PFSK-1 (cell line): ENCODE measurements at regions not wholly inside any gene's neighbourhood (a gene's known extent, or its start where the extent isn't known, plus 50 kb on each side); places are given as distances from the start of the nearest gene placed in this dataset.

Source experiments
- FOXP2 ChIP-seq: optimal IDR thresholded peaks from 2 replicates; pipeline ENCODE3; 2011; ENCODE audit warnings: borderline replicate concordance, control low read depth, inconsistent platforms; ENCODE audit not compliant: insufficient read depth; ENCODE audit errors: extremely low read length, extremely low read depth
- POLR2AphosphoS5 ChIP-seq: IDR thresholded peaks from 2 replicates; pipeline ENCODE4 v1.6.1; 2012; ENCODE audit warnings: low read depth, mild to moderate bottlenecking, control low read depth, low read length, moderate library complexity
- REST ChIP-seq, 2 experiments: IDR thresholded peaks; 2 replicates each; pipeline versions ENCODE4 v1.6.1 to v1.8.0; 2011 to 2012; ENCODE audit warnings: low read depth in 2 of 2, low read length in 2 of 2, control low read depth in 1 of 2, inconsistent platforms in 1 of 2, mild to moderate bottlenecking in 1 of 2, moderate library complexity in 1 of 2; ENCODE audit not compliant: insufficient read depth in 1 of 2
- SIN3A ChIP-seq: IDR thresholded peaks from 2 replicates; pipeline ENCODE4 v1.6.1; 2012; ENCODE audit warnings: mild to moderate bottlenecking, low read length, moderate library complexity, borderline replicate concordance; ENCODE audit not compliant: insufficient read depth
- TAF1 ChIP-seq: IDR thresholded peaks from 2 replicates; pipeline ENCODE4 v1.6.1; 2012; ENCODE audit warnings: low read length, control low read depth, borderline replicate concordance; ENCODE audit not compliant: insufficient read depth

- TF ChIP-seq REST (IDR thresholded peaks at IDR 0.05; ENCODE audit: insufficient read depth in 1 of 2, low read depth in 2 of 2, low read length in 2 of 2) (no peak), POLR2AphosphoS5 (no peak), TAF1 (no peak), SIN3A (no peak), FOXP2 (no peak)
Measured at GRCh38 chr2:221064058-221064854, 507.8 kb downstream of the EPHA4 start.

GRCh38 chr2:221064880-221065279 is 507.2 kb downstream of the EPHA4 start:
- TF ChIP-seq POLR2AphosphoS5 = no peak
- no peak for TF ChIP-seq TAF1
- no peak for TF ChIP-seq SIN3A

DNA sequence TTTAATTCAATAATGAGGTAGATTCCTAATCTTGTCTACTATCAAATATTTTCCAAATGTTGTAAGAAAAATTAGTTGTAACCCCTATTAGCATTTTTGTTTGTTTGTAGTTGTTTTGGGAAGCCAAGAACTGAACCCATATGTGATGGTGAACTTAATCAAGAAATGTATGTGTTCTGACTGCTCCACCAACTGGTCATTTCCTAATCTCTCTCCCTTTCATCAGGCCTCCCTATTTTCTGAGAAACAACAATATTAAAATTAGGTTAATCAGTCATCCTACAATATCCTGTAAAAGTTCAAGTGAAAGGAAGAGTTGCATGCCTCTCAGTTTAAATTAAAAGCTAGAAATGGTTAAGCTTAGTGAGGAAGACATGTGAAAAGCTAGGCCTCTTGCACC is 504.0 kb downstream of the EPHA4 start:
- TF ChIP-seq TAF1 (no peak), SIN3A (no peak), POLR2AphosphoS5 (no peak), FOXP2 (no peak), REST (IDR thresholded peaks at IDR 0.05; ENCODE audit: insufficient read depth in 1 of 2, low read depth in 2 of 2, low read length in 2 of 2) (no peak)

DNA sequence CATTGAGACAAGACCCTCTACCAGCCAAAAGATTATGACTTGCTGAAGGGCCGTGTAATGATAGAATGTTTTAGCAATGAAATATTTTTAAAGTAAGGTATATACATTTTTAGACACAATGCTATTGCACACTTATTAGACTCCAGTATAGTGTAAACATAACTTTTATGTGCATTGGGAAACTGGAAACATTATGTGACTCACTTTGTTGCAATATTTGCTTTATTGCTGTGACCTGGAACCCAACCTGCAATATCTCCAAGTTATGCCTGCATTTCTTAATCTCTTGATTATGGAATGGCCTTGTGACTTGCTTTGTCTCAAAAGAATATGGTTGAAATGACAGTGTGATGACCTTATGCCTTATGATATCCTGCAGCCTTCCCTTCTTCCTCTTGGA is 502.0 kb downstream of the EPHA4 start:
- TF ChIP-seq TAF1 (no peak), POLR2AphosphoS5 (no peak), FOXP2 (no peak), REST (IDR thresholded peaks at IDR 0.05; ENCODE audit: insufficient read depth in 1 of 2, low read depth in 2 of 2, low read length in 2 of 2) (no peak), SIN3A (no peak)

DNA sequence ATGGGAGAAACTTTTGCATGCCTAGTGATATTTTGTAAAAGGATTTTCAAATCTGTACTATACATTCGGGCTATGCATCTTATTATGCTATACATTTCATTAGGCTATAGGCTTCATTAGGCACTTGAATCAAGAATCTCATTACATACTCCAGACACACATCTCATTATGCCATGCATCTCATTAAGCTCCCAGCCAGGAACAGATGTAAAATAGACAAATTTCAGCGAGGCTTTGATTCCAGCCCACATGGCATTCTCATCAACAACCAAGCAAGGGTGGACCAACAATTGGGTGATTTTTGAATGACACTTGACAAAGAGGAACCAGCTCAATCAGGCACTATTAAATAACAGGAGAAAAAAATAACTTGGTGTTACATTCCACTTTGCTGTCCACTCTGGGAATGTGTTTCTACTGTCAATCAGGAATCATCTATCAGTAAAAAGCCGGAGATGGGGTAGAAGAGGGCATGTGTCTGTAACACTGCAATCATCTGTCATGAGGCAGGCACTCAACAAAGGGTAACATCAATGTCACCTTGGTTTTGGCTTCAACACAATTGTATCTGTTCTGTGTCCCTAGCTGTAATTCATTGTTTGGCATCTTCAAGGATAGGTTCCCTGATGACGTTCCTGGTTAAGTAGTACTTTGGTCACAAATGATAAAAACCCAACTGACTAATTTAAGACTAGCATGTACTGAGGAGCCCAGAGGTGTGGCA is 498.6 kb downstream of the EPHA4 start:
- no peak for TF ChIP-seq SIN3A
- TF ChIP-seq POLR2AphosphoS5 = no peak
- TF ChIP-seq REST (IDR thresholded peaks at IDR 0.05; ENCODE audit: insufficient read depth in 1 of 2, low read depth in 2 of 2, low read length in 2 of 2) = no peak
- no peak for TF ChIP-seq TAF1
- TF ChIP-seq FOXP2 = no peak
